Neural cell (in vitro differentiated cells): ENCODE measurements at regions not wholly inside any gene's neighbourhood (a gene's known extent, or its start where the extent isn't known, plus 50 kb on each side); places are given as distances from the start of the nearest gene placed in this dataset.

Source experiments
- H2AFZ ChIP-seq: fragments of 200-600, 300-800 bp; sonication (generic), shearing (Covaris generic); 2 replicates; pipeline ENCODE4 v1.6.0; 2014; ENCODE audit warnings: low read depth, mild to moderate bottlenecking, antibody characterized with exemption, low read length, moderate library complexity
- H3F3A ChIP-seq: fragments of 200-600 bp; shearing (Covaris generic); 2 replicates; pipeline ENCODE4 v1.6.1; 2016; ENCODE audit warnings: mild to moderate bottlenecking, moderate library complexity, mixed read lengths, antibody characterized with exemption, low read length; ENCODE audit not compliant: insufficient read depth, poor library complexity, severe bottlenecking
- H3K27ac ChIP-seq: fragments of 200-600, 300-800 bp; sonication (generic), shearing (Covaris generic); 2 replicates; pipeline ENCODE4 v1.5.1; 2014; ENCODE audit warnings: mild to moderate bottlenecking, low read length, moderate library complexity
- H3K27me3 ChIP-seq: fragments of 300-800, 200-600 bp; sonication (generic), shearing (Covaris generic); 2 replicates; pipeline ENCODE4 v1.6.0; 2014; ENCODE audit warnings: mild to moderate bottlenecking, low read depth, low read length, moderate library complexity; ENCODE audit not compliant: insufficient read depth
- H3K36me3 ChIP-seq: fragments of 300-800, 200-600 bp; sonication (generic), shearing (Covaris generic); 2 replicates; pipeline ENCODE4 v1.5.1; 2014; ENCODE audit warnings: mild to moderate bottlenecking, antibody characterized with exemption, low read length, moderate library complexity; ENCODE audit not compliant: insufficient read depth
- H3K4me2 ChIP-seq: fragments of 300-800, 200-600 bp; sonication (generic), shearing (Covaris generic); 2 replicates; pipeline ENCODE4 v1.6.0; 2014; ENCODE audit warnings: mild to moderate bottlenecking, low read length
- H3K4me3 ChIP-seq: fragments of 300-800, 200-600 bp; sonication (generic), shearing (Covaris generic); 2 replicates; pipeline ENCODE4 v1.5.1; 2014; ENCODE audit warnings: mild to moderate bottlenecking, low read length, moderate library complexity
- H3K79me2 ChIP-seq: fragments of 200-600 bp; shearing (Covaris generic); replicated peaks from 2 replicates; pipeline ENCODE4 v1.6.0; 2014; ENCODE audit warnings: mild to moderate bottlenecking, low read length, moderate library complexity; ENCODE audit not compliant: insufficient read depth
- H3K9ac ChIP-seq: fragments of 300-800, 200-600 bp; sonication (generic), shearing (Covaris generic); 2 replicates; pipeline ENCODE4 v1.6.1; 2016; ENCODE audit warnings: mild to moderate bottlenecking, low read length, mixed read lengths
- H3K9me2 ChIP-seq: fragments of 200-600 bp; shearing (Covaris generic); 2 replicates; pipeline ENCODE4 v1.6.1; 2016; ENCODE audit warnings: mild to moderate bottlenecking, low read length, mixed read lengths; ENCODE audit not compliant: insufficient read depth
- H3K9me3 ChIP-seq: fragments of 200-600, 300-800 bp; sonication (generic), shearing (Covaris generic); 2 replicates; pipeline ENCODE4 v1.6.1; 2016; ENCODE audit warnings: mild to moderate bottlenecking, mixed run types, low read length, moderate library complexity, mixed read lengths
- H4K20me1 ChIP-seq: fragments of 200-600 bp; shearing (Covaris generic); 2 replicates; pipeline ENCODE4 v1.6.1; 2016; ENCODE audit warnings: mild to moderate bottlenecking, mixed run types; ENCODE audit not compliant: insufficient read depth
- CTCF ChIP-seq: fragments of 450-650 bp; IDR thresholded peaks from 2 replicates; pipeline ENCODE4 v1.5.1; 2014; ENCODE audit warnings: antibody characterized with exemption, mild to moderate bottlenecking, moderate library complexity; ENCODE audit not compliant: poor library complexity, severe bottlenecking
- EP300 ChIP-seq: fragments of 450-650 bp; conservative IDR thresholded peaks from 2 replicates; pipeline ENCODE4 v1.6.1; 2014; ENCODE audit warnings: antibody characterized with exemption, mild to moderate bottlenecking, moderate library complexity; ENCODE audit not compliant: poor library complexity, severe bottlenecking
- EZH2 ChIP-seq: fragments of 200-600, 300-800 bp; shearing (Covaris generic), sonication (generic); IDR thresholded peaks from 2 replicates; pipeline ENCODE4 v1.6.1; 2014; ENCODE audit warnings: antibody characterized with exemption, low read length, borderline replicate concordance, mild to moderate bottlenecking; ENCODE audit not compliant: insufficient read depth, poor library complexity, severe bottlenecking
- MXI1 ChIP-seq: fragments of 450-650 bp; conservative IDR thresholded peaks from 2 replicates; pipeline ENCODE4 v1.6.1; 2014; ENCODE audit warnings: antibody characterized with exemption, mild to moderate bottlenecking; ENCODE audit not compliant: poor library complexity, severe bottlenecking
- POLR2AphosphoS5 ChIP-seq: IDR thresholded peaks from 2 replicates; pipeline ENCODE4 v1.6.1; 2012
- RAD21 ChIP-seq: fragments of 450-650 bp; conservative IDR thresholded peaks from 2 replicates; pipeline ENCODE4 v1.6.1; 2014; ENCODE audit warnings: antibody characterized with exemption, mild to moderate bottlenecking, moderate library complexity
- REST ChIP-seq: IDR thresholded peaks from 2 replicates; pipeline ENCODE4 v1.6.1; 2012; ENCODE audit warnings: borderline replicate concordance
- SMC3 ChIP-seq: fragments of 450-650 bp; conservative IDR thresholded peaks from 2 replicates; pipeline ENCODE4 v1.6.1; 2014; ENCODE audit warnings: antibody characterized with exemption, mild to moderate bottlenecking, moderate library complexity; ENCODE audit not compliant: poor library complexity
- TAF1 ChIP-seq: IDR thresholded peaks from 2 replicates; pipeline ENCODE4 v1.6.1; 2012; ENCODE audit warnings: low read depth

GRCh38 chr22:27642104-27642800 lies 159.3 kb downstream of the MN1 start:
- no peak overlapping the region for H3K4me3 ChIP-seq
- H3K9ac ChIP-seq, result no peak overlapping the region
- H3K79me2 ChIP-seq, result no peaks in the 10 kb centered on the region
- TF ChIP-seq EP300 (no peak), SMC3 (no peak), CTCF (no peak), TAF1 (no peak)
- no peaks in the 10 kb centered on the region for H3K9me2 ChIP-seq
- H3K27ac ChIP-seq, result no peak overlapping the region
- no peaks in the 10 kb centered on the region for H3K9me3 ChIP-seq
- no peaks in the 10 kb centered on the region for H3F3A ChIP-seq
- H2AFZ ChIP-seq, result no peak overlapping the region
- no peaks in the 10 kb centered on the region for H3K27me3 ChIP-seq
- H4K20me1 ChIP-seq, result no peaks in the 10 kb centered on the region
- no peak overlapping the region for H3K4me2 ChIP-seq
- no peaks in the 10 kb centered on the region for H3K36me3 ChIP-seq

GRCh38 chr22:27643907-27644306 lies 157.6 kb downstream of the MN1 start:
- no peaks in the 10 kb centered on the region for H3K27me3 ChIP-seq
- no peaks in the 10 kb centered on the region for H3F3A ChIP-seq
- H3K9me2 ChIP-seq, result no peaks in the 10 kb centered on the region
- no peak for TF ChIP-seq POLR2AphosphoS5
- TF ChIP-seq EZH2, result no peak
- TF ChIP-seq MXI1, result no peak
- TF ChIP-seq CTCF, result no peak
- no peak for TF ChIP-seq REST
- no peak for TF ChIP-seq RAD21
- H3K4me2 ChIP-seq, result no peak overlapping the region
- H3K27ac ChIP-seq, result no peak overlapping the region
- H4K20me1 ChIP-seq, result no peaks in the 10 kb centered on the region
- H3K79me2 ChIP-seq, result no peaks in the 10 kb centered on the region
- H2AFZ ChIP-seq, result no peak overlapping the region
- no peaks in the 10 kb centered on the region for H3K36me3 ChIP-seq
- H3K4me3 ChIP-seq, result no peak overlapping the region
- H3K9me3 ChIP-seq, result no peaks in the 10 kb centered on the region
- H3K9ac ChIP-seq, result no peak overlapping the region
